SK-N-SH treated with all-trans-retinoic acid at 6 μM for 48 hours (cell line): ENCODE measurements at regions not wholly inside any gene's neighbourhood (a gene's known extent, or its start where the extent isn't known, plus 50 kb on each side); places are given as distances from the start of the nearest gene placed in this dataset.

Experiments
- ATAC-seq: fragments of 200-7000 bp; cut with Tn5 transposase; 3 replicates; pipeline ENCODE4 v1.9.1; 2020; ENCODE audit warnings: mild to moderate bottlenecking, moderate library complexity
- ARNTL ChIP-seq: fragments of 450-650 bp; formaldehyde crosslinking; IDR thresholded peaks from 2 replicates; pipeline ENCODE4 v1.5.0; 2020; ENCODE audit warnings: low read depth, mild to moderate bottlenecking, moderate library complexity, borderline replicate concordance
- BACH2 ChIP-seq: fragments of 250-450 bp; sonication (Bioruptor Pico); IDR thresholded peaks from 2 replicates; pipeline ENCODE4 v1.9.0; 2021; ENCODE audit warnings: mild to moderate bottlenecking, borderline replicate concordance
- CREB5 ChIP-seq: fragments of 250-450 bp; sonication (Bioruptor Pico); IDR thresholded peaks from 2 replicates; pipeline ENCODE4 v1.5.1; 2020; ENCODE audit warnings: low read depth, mild to moderate bottlenecking, moderate library complexity
- ESRRG ChIP-seq: fragments of 250-450 bp; sonication (Bioruptor Pico); IDR thresholded peaks from 2 replicates; pipeline ENCODE4 v1.6.1; 2021; ENCODE audit warnings: mild to moderate bottlenecking
- GLIS3 ChIP-seq: fragments of 250-450 bp; sonication (Bioruptor Pico); IDR thresholded peaks from 2 replicates; pipeline ENCODE4 v1.5.0; 2020; ENCODE audit warnings: mild to moderate bottlenecking, moderate library complexity
- ISL1 ChIP-seq: fragments of 250-450 bp; sonication (Bioruptor Pico); IDR thresholded peaks from 2 replicates; pipeline ENCODE4 v2.1.2; 2022; ENCODE audit warnings: mild to moderate bottlenecking, moderate library complexity
- OSR1 ChIP-seq: fragments of 250-450 bp; sonication (Bioruptor Pico); IDR thresholded peaks from 2 replicates; pipeline ENCODE4 v1.8.0; 2022; ENCODE audit warnings: moderate library complexity, mild to moderate bottlenecking, inconsistent platforms
- PPARA ChIP-seq: fragments of 250-450 bp; sonication (Bioruptor Pico); IDR thresholded peaks from 2 replicates; pipeline ENCODE4 v1.5.0; 2020; ENCODE audit warnings: mild to moderate bottlenecking, borderline replicate concordance
- RARB ChIP-seq: fragments of 250-450 bp; sonication (Bioruptor Pico); IDR thresholded peaks from 2 replicates; pipeline ENCODE4 v1.8.0; 2021; ENCODE audit warnings: mild to moderate bottlenecking, moderate library complexity
- SNAI2 ChIP-seq: fragments of 250-450 bp; sonication (Bioruptor Pico); IDR thresholded peaks from 2 replicates; pipeline ENCODE4 v1.5.0; 2020; ENCODE audit warnings: mild to moderate bottlenecking, moderate library complexity
- TOX ChIP-seq: fragments of 250-450 bp; sonication (Bioruptor Pico); IDR thresholded peaks from 2 replicates; pipeline ENCODE4 v1.8.0; 2021; ENCODE audit warnings: mild to moderate bottlenecking, moderate library complexity, borderline replicate concordance
- ZC3H10 ChIP-seq: fragments of 250-450 bp; sonication (Bioruptor Pico); IDR thresholded peaks from 2 replicates; pipeline ENCODE4 v1.5.1; 2021; ENCODE audit warnings: mild to moderate bottlenecking, moderate library complexity
- ZFP3 ChIP-seq: fragments of 250-450 bp; sonication (Bioruptor Pico); IDR thresholded peaks from 2 replicates; pipeline ENCODE4 v1.5.0; 2020; ENCODE audit warnings: mild to moderate bottlenecking, moderate library complexity
- ZFP30 ChIP-seq: fragments of 450-650 bp; formaldehyde crosslinking; IDR thresholded peaks from 2 replicates; pipeline ENCODE4 v1.5.0; 2022; ENCODE audit warnings: mild to moderate bottlenecking, moderate library complexity
- ZNF565 ChIP-seq: fragments of 450-650 bp; formaldehyde crosslinking; conservative IDR thresholded peaks from 2 replicates; pipeline ENCODE4 v1.5.0; 2020; ENCODE audit warnings: low read depth, mild to moderate bottlenecking, moderate library complexity
- ZNF70 ChIP-seq: fragments of 450-650 bp; formaldehyde crosslinking; IDR thresholded peaks from 2 replicates; pipeline ENCODE4 v1.5.0; 2020; ENCODE audit warnings: mild to moderate bottlenecking, moderate library complexity
- ZNF8 ChIP-seq: fragments of 450-650 bp; formaldehyde crosslinking; IDR thresholded peaks from 2 replicates; pipeline ENCODE4 v1.5.0; 2020; ENCODE audit warnings: mild to moderate bottlenecking, moderate library complexity
- TF ChIP-seq, protein P1 (sequence below): fragments of 250-450 bp; sonication (Bioruptor Pico); IDR thresholded peaks from 2 replicates; pipeline ENCODE4 v1.5.1; 2021; ENCODE audit warnings: mild to moderate bottlenecking, moderate library complexity
- TF ChIP-seq, protein P2 (sequence below): fragments of 250-450 bp; sonication (Bioruptor Pico); IDR thresholded peaks from 2 replicates; pipeline ENCODE4 v1.8.0; 2020; ENCODE audit warnings: mild to moderate bottlenecking, moderate library complexity, borderline replicate concordance
- TF ChIP-seq, protein P3 (sequence below): fragments of 250-450 bp; sonication (Bioruptor Pico); IDR thresholded peaks from 2 replicates; pipeline ENCODE4 v1.8.0; 2021; ENCODE audit warnings: low read depth, mild to moderate bottlenecking, moderate library complexity, borderline replicate concordance
- TF ChIP-seq, protein P4 (sequence below): fragments of 250-450 bp; sonication (Bioruptor Pico); IDR thresholded peaks from 2 replicates; pipeline ENCODE4 v1.5.0; 2020; ENCODE audit warnings: mild to moderate bottlenecking, moderate library complexity

- no peak for ATAC-seq
- TF ChIP-seq, protein P1, sequence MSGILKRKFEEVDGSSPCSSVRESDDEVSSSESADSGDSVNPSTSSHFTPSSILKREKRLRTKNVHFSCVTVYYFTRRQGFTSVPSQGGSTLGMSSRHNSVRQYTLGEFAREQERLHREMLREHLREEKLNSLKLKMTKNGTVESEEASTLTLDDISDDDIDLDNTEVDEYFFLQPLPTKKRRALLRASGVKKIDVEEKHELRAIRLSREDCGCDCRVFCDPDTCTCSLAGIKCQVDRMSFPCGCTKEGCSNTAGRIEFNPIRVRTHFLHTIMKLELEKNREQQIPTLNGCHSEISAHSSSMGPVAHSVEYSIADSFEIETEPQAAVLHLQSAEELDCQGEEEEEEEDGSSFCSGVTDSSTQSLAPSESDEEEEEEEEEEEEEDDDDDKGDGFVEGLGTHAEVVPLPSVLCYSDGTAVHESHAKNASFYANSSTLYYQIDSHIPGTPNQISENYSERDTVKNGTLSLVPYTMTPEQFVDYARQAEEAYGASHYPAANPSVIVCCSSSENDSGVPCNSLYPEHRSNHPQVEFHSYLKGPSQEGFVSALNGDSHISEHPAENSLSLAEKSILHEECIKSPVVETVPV, result no peak
- TF ChIP-seq ESRRG (CRISPR knock-in tag), result no peak
- no peak for TF ChIP-seq ZFP30 (CRISPR knock-in tag)
- TF ChIP-seq ZFP3, result no peak
These were observed 471.1 kb upstream of the FAM98A start for GRCh38 chr2:34070196-34070595.

DNA sequence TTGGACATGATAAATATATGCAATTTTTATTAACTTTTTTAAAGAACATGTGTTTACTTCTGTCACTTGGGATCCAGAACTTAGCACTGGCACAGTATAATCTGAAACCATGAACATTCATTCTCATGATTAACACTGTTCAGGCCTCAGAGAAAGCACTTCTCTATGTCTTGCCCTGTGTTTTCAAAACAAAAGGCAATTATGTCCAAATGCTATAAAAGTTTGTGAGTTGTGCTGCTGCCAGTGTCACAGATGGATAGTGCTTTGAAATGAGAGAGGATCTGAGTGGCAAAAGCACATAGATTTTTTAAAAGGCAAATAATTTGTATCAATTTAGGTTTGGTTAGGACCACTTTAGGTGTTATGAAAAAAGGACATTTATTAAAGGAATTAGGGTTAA is 470.5 kb upstream of the FAM98A start:
- no peak for ATAC-seq
- TF ChIP-seq, protein P2, sequence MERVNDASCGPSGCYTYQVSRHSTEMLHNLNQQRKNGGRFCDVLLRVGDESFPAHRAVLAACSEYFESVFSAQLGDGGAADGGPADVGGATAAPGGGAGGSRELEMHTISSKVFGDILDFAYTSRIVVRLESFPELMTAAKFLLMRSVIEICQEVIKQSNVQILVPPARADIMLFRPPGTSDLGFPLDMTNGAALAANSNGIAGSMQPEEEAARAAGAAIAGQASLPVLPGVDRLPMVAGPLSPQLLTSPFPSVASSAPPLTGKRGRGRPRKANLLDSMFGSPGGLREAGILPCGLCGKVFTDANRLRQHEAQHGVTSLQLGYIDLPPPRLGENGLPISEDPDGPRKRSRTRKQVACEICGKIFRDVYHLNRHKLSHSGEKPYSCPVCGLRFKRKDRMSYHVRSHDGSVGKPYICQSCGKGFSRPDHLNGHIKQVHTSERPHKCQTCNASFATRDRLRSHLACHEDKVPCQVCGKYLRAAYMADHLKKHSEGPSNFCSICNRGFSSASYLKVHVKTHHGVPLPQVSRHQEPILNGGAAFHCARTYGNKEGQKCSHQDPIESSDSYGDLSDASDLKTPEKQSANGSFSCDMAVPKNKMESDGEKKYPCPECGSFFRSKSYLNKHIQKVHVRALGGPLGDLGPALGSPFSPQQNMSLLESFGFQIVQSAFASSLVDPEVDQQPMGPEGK (CRISPR knock-in tag), result no peak
- TF ChIP-seq CREB5 (no peak), OSR1 (CRISPR knock-in tag) (no peak), PPARA (no peak), ZNF70 (CRISPR knock-in tag) (no peak), BACH2 (CRISPR knock-in tag) (no peak), SNAI2 (no peak), ZFP30 (CRISPR knock-in tag) (no peak), ZNF8 (CRISPR knock-in tag) (no peak), TOX (CRISPR knock-in tag) (no peak), GLIS3 (CRISPR knock-in tag) (no peak), ZFP3 (no peak), RARB (CRISPR knock-in tag) (no peak), ZNF565 (CRISPR knock-in tag) (no peak), ZC3H10 (no peak), ARNTL (no peak)
- TF ChIP-seq, protein P3, sequence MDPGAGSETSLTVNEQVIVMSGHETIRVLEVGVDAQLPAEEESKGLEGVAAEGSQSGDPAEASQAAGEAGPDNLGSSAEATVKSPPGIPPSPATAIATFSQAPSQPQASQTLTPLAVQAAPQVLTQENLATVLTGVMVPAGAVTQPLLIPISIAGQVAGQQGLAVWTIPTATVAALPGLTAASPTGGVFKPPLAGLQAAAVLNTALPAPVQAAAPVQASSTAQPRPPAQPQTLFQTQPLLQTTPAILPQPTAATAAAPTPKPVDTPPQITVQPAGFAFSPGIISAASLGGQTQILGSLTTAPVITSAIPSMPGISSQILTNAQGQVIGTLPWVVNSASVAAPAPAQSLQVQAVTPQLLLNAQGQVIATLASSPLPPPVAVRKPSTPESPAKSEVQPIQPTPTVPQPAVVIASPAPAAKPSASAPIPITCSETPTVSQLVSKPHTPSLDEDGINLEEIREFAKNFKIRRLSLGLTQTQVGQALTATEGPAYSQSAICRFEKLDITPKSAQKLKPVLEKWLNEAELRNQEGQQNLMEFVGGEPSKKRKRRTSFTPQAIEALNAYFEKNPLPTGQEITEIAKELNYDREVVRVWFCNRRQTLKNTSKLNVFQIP, result no peak
- TF ChIP-seq, protein P4, sequence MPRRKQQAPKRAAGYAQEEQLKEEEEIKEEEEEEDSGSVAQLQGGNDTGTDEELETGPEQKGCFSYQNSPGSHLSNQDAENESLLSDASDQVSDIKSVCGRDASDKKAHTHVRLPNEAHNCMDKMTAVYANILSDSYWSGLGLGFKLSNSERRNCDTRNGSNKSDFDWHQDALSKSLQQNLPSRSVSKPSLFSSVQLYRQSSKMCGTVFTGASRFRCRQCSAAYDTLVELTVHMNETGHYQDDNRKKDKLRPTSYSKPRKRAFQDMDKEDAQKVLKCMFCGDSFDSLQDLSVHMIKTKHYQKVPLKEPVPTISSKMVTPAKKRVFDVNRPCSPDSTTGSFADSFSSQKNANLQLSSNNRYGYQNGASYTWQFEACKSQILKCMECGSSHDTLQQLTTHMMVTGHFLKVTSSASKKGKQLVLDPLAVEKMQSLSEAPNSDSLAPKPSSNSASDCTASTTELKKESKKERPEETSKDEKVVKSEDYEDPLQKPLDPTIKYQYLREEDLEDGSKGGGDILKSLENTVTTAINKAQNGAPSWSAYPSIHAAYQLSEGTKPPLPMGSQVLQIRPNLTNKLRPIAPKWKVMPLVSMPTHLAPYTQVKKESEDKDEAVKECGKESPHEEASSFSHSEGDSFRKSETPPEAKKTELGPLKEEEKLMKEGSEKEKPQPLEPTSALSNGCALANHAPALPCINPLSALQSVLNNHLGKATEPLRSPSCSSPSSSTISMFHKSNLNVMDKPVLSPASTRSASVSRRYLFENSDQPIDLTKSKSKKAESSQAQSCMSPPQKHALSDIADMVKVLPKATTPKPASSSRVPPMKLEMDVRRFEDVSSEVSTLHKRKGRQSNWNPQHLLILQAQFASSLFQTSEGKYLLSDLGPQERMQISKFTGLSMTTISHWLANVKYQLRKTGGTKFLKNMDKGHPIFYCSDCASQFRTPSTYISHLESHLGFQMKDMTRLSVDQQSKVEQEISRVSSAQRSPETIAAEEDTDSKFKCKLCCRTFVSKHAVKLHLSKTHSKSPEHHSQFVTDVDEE (CRISPR knock-in tag), result no peak

DNA sequence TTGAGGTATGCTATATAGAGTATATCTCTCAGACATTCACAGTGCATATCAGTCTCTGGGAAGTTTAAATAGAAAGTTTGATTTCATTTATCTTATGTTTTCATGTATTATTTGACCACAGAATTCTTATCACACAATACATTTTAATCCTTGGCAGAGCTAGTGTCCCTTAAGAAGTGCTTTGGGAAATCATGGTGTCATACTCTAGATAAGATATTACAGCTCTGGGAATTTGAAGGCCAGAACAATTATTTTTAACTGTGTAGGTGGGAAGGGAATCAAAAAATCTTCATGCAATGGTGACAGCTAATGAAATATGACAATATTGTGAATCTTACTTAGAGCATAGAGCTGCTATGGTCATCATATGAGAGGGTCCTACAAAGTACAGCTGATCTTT is 451.3 kb upstream of the FAM98A start:
- ATAC-seq, result no peak
- TF ChIP-seq, protein P4 (CRISPR knock-in tag), result no peak
- TF ChIP-seq, protein P2 (CRISPR knock-in tag), result no peak
- TF ChIP-seq ESRRG (CRISPR knock-in tag) (no peak), ZNF565 (CRISPR knock-in tag) (no peak), ZNF70 (CRISPR knock-in tag) (no peak), OSR1 (CRISPR knock-in tag) (no peak), ISL1 (CRISPR knock-in tag) (no peak), ZNF8 (CRISPR knock-in tag) (no peak), SNAI2 (no peak), ARNTL (no peak), PPARA (no peak), RARB (CRISPR knock-in tag) (no peak), BACH2 (CRISPR knock-in tag) (no peak), ZFP3 (no peak), ZFP30 (CRISPR knock-in tag) (no peak), ZC3H10 (no peak)
- TF ChIP-seq, protein P1, result no peak
